Mucosa of descending colon (tissue), 3 donors: ENCODE measurements at regions not wholly inside any gene's neighbourhood (a gene's known extent, or its start where the extent isn't known, plus 50 kb on each side); places are given as distances from the start of the nearest gene placed in this dataset.

Experiments used
- ATAC-seq: fragments of 200-7000 bp; cut with Tn5 transposase; one replicate; pipeline ENCODE4 v1.9.1; 2020; ENCODE audit warnings: mild to moderate bottlenecking, moderate library complexity
- DNase-seq, 3 donors: peaks; one replicate each; pipeline ENCODE4 v3.0.0-alpha.2; 2020
- H3K36me3 ChIP-seq: fragments of 200-600 bp; one replicate; pipeline ENCODE4 v1.8.0; 2021; ENCODE audit warnings: low read depth, mild to moderate bottlenecking
- H3K4me1 ChIP-seq: fragments of 200-600 bp; one replicate; pipeline ENCODE4 v1.8.0; 2021; ENCODE audit warnings: low read depth, mild to moderate bottlenecking
- H3K4me3 ChIP-seq: fragments of 200-600 bp; one replicate; pipeline ENCODE4 v1.8.0; 2021; ENCODE audit warnings: mild to moderate bottlenecking
- H3K9me3 ChIP-seq: fragments of 200-600 bp; one replicate; pipeline ENCODE4 v1.8.0; 2021; ENCODE audit warnings: mild to moderate bottlenecking
- CTCF ChIP-seq: fragments of 200-600 bp; IDR thresholded peaks from one replicate; pipeline ENCODE4 v1.8.0; 2022; ENCODE audit warnings: antibody characterized with exemption, mild to moderate bottlenecking
- intact Hi-C, 2 donors: fragments of 100-400 bp; cut with DNase I in 1 of 2; cut with micrococcal nuclease in 1 of 2; formaldehyde crosslinking; loops; one replicate each; pipeline versions ENCODE4 v1.11.0 to v1.11.1; 2022; cut with DNase I, micrococcal nuclease
- donor health status: DM: no; HTN: no; CAD: no; lungs with moderate emphysema.
- donor health status: DM: no; HTN: no; CAD: no.
- donor health status: DM: no; HTN: yes; CAD: no.

GRCh38 chr13:74715718-74716117 is 581.5 kb upstream of the KLF12 start:
- no peaks in the 10 kb centered on the region for H3K36me3 ChIP-seq
- no peak for DNase-seq
- intact Hi-C loops, result no loop called here
- no peaks in the 10 kb centered on the region for H3K4me1 ChIP-seq
- TF ChIP-seq CTCF, result no peak
- no peak overlapping the region for H3K4me3 ChIP-seq
- ATAC-seq, result no peak
- H3K9me3 ChIP-seq, result peaks cover 12% of the 10 kb centered on the region

- intact Hi-C loops, result no loop called here
- ATAC-seq (no peak), DNase-seq (no peak)
- Histone ChIP-seq H3K4me1 (no peaks in the 10 kb centered on the region), H3K4me3 (no peak overlapping the region), H3K9me3 (no peaks in the 10 kb centered on the region), H3K36me3 (no peaks in the 10 kb centered on the region)
- TF ChIP-seq CTCF, result no peak
These were observed 575.8 kb upstream of the KLF12 start for GRCh38 chr13:74710006-74710405.

GRCh38 chr13:74709226-74709625 is 575.0 kb upstream of the KLF12 start:
- Histone ChIP-seq H3K4me1 (no peaks in the 10 kb centered on the region), H3K4me3 (no peak overlapping the region), H3K9me3 (no peaks in the 10 kb centered on the region), H3K36me3 (no peaks in the 10 kb centered on the region)
- TF ChIP-seq CTCF, result no peak
- ATAC-seq (no peak), DNase-seq (no peak)
- intact Hi-C loops, result no loop called here

- ATAC-seq, result no peak
- H3K36me3 ChIP-seq, result no peaks in the 10 kb centered on the region
- DNase-seq, result no peak
- no peaks in the 10 kb centered on the region for H3K4me1 ChIP-seq
- H3K4me3 ChIP-seq, result no peak overlapping the region
- intact Hi-C loops, result no loop called here
- TF ChIP-seq CTCF, result no peak
- no peaks in the 10 kb centered on the region for H3K9me3 ChIP-seq
These were observed 574.4 kb upstream of the KLF12 start for GRCh38 chr13:74708629-74709028.

GRCh38 chr13:74707291-74707690 is 573.1 kb upstream of the KLF12 start:
- intact Hi-C loops, result no loop called here
- ATAC-seq (no peak), DNase-seq (no peak)
- TF ChIP-seq CTCF, result no peak
- no peaks in the 10 kb centered on the region for H3K4me1 ChIP-seq
- no peaks in the 10 kb centered on the region for H3K9me3 ChIP-seq
- H3K36me3 ChIP-seq, result no peaks in the 10 kb centered on the region
- H3K4me3 ChIP-seq, result no peak overlapping the region

- no peak for TF ChIP-seq CTCF
- DNase-seq (no peak), ATAC-seq (no peak)
- no peaks in the 10 kb centered on the region for H3K4me1 ChIP-seq
- no peak overlapping the region for H3K4me3 ChIP-seq
- H3K9me3 ChIP-seq, result no peaks in the 10 kb centered on the region
- no peaks in the 10 kb centered on the region for H3K36me3 ChIP-seq
- intact Hi-C loops, result no loop called here
These were observed 572.6 kb upstream of the KLF12 start for GRCh38 chr13:74706801-74707200.
